ENCODE measurements at regions not wholly inside any gene's neighbourhood (a gene's known extent, or its start where the extent isn't known, plus 50 kb on each side); places are given as distances from the start of the nearest gene placed in this dataset.
"Not testable (repeated sequence)": the region's sequence is repeated elsewhere in the genome, so short reads cannot be mapped to it uniquely, and the experiment has no call there.

GRCh38 chr10:4294996-4295792 is 510.2 kb upstream of the KLF6 start:
- no peak for DNase-seq (ENCODE audit: low read depth)

GRCh38 chr10:4294271-4294670 is 509.3 kb upstream of the KLF6 start:
- DNase-seq (ENCODE audit: low read depth), result no peak

GRCh38 chr10:4291990-4292389 is 507.0 kb upstream of the KLF6 start:
- no peak for DNase-seq (ENCODE audit: low read depth)

- no peak for DNase-seq (ENCODE audit: low read depth)
These were observed 500.1 kb upstream of the KLF6 start for GRCh38 chr10:4285121-4285520.

- DNase-seq (ENCODE audit: low read depth), result no peak
These were observed 499.0 kb upstream of the KLF6 start for GRCh38 chr10:4283846-4284610.

GRCh38 chr10:4282496-4282895 is 497.5 kb upstream of the KLF6 start:
- DNase-seq (ENCODE audit: low read depth), result no peak

GRCh38 chr10:4281190-4281825 is 496.3 kb upstream of the KLF6 start:
- DNase-seq (ENCODE audit: low read depth), result no peak

- DNase-seq (ENCODE audit: low read depth), result no peak
These were observed 495.6 kb upstream of the KLF6 start for GRCh38 chr10:4280461-4281189.

GRCh38 chr10:4279655-4280054 is 494.6 kb upstream of the KLF6 start:
- no peak for DNase-seq (ENCODE audit: low read depth)

- no peak for DNase-seq (ENCODE audit: low read depth)
These were observed 493.2 kb upstream of the KLF6 start for GRCh38 chr10:4278186-4278585.

GRCh38 chr10:4276151-4276550 is 491.1 kb upstream of the KLF6 start:
- no peak for DNase-seq (ENCODE audit: low read depth)

GRCh38 chr10:4274671-4275070 is 489.7 kb upstream of the KLF6 start:
- not testable (repeated sequence) for DNase-seq (ENCODE audit: low read depth)

- no peak for DNase-seq (ENCODE audit: low read depth)
These were observed 486.2 kb upstream of the KLF6 start for GRCh38 chr10:4271193-4271592.

GRCh38 chr10:4270116-4270515 is 485.1 kb upstream of the KLF6 start:
- DNase-seq (ENCODE audit: low read depth), result no peak

- DNase-seq (ENCODE audit: low read depth), result not testable (repeated sequence)
These were observed 483.5 kb upstream of the KLF6 start for GRCh38 chr10:4268490-4268889.

- DNase-seq (ENCODE audit: low read depth), result no peak
These were observed 482.2 kb upstream of the KLF6 start for GRCh38 chr10:4267086-4267773.

- no peak for DNase-seq (ENCODE audit: low read depth)
These were observed 481.5 kb upstream of the KLF6 start for GRCh38 chr10:4266416-4267085.

- DNase-seq (ENCODE audit: low read depth), result no peak
These were observed 481.0 kb upstream of the KLF6 start for GRCh38 chr10:4265964-4266363.

- DNase-seq (ENCODE audit: low read depth), result no peak
These were observed 479.3 kb upstream of the KLF6 start for GRCh38 chr10:4264209-4264865.

- DNase-seq (ENCODE audit: low read depth), result no peak
These were observed 478.6 kb upstream of the KLF6 start for GRCh38 chr10:4263601-4263921.

All from T-helper 22 cell (primary cell).